OCI-LY1 (cell line): ENCODE measurements at regions not wholly inside any gene's neighbourhood (a gene's known extent, or its start where the extent isn't known, plus 50 kb on each side); places are given as distances from the start of the nearest gene placed in this dataset.

Source experiments
- H2AFZ ChIP-seq: fragments of 200-600 bp; sonication (generic), shearing (Covaris generic); 2 replicates; pipeline ENCODE4 v1.6.0; 2014; ENCODE audit warnings: antibody characterized with exemption, mild to moderate bottlenecking, low read length
- H3F3A ChIP-seq: fragments of 200-600 bp; sonication (generic), shearing (Covaris generic); 2 replicates; pipeline ENCODE4 v1.6.0; 2014; ENCODE audit warnings: mild to moderate bottlenecking, antibody characterized with exemption, low read length, moderate library complexity; ENCODE audit not compliant: insufficient read depth
- H3K27ac ChIP-seq: fragments of 200-600 bp; sonication (generic); 2 replicates; pipeline ENCODE4 v1.5.1; 2014; ENCODE audit warnings: low read length, mixed run types, mild to moderate bottlenecking, low read depth; ENCODE audit not compliant: poor library complexity, severe bottlenecking
- H3K27me3 ChIP-seq: fragments of 200-600 bp; sonication (generic); 2 replicates; pipeline ENCODE4 v1.6.0; 2014; ENCODE audit warnings: antibody characterized with exemption, mild to moderate bottlenecking, low read length, moderate library complexity; ENCODE audit not compliant: insufficient read depth
- H3K36me3 ChIP-seq: fragments of 200-600 bp; sonication (generic); 2 replicates; pipeline ENCODE4 v1.6.1; 2014; ENCODE audit warnings: mild to moderate bottlenecking, antibody characterized with exemption, low read length, moderate library complexity, mixed read lengths; ENCODE audit not compliant: insufficient read depth
- H3K4me1 ChIP-seq: fragments of 200-600 bp; sonication (generic); 2 replicates; pipeline ENCODE4 v1.5.1; 2014; ENCODE audit warnings: mild to moderate bottlenecking, low read length, moderate library complexity; ENCODE audit not compliant: insufficient read depth, severe bottlenecking
- H3K4me2 ChIP-seq: fragments of 200-600 bp; sonication (generic), shearing (Covaris generic); 2 replicates; pipeline ENCODE4 v1.6.1; 2014; ENCODE audit warnings: low read length
- H3K4me3 ChIP-seq: fragments of 200-600 bp; sonication (generic); 2 replicates; pipeline ENCODE4 v1.5.1; 2014; ENCODE audit warnings: low read length, low read depth, mild to moderate bottlenecking, mixed read lengths; ENCODE audit not compliant: poor library complexity, severe bottlenecking
- H3K79me2 ChIP-seq: fragments of 200-600 bp; shearing (Covaris generic); 2 replicates; pipeline ENCODE4 v1.6.1; 2016; ENCODE audit warnings: mixed run types, low read length, mixed read lengths; ENCODE audit not compliant: insufficient read depth
- H3K9ac ChIP-seq: fragments of 200-600 bp; sonication (generic), shearing (Covaris generic); 2 replicates; pipeline ENCODE4 v1.6.1; 2014; ENCODE audit warnings: mild to moderate bottlenecking, low read length, mixed read lengths
- H3K9me2 ChIP-seq: fragments of 200-600 bp; sonication (generic), shearing (Covaris generic); 2 replicates; pipeline ENCODE4 v1.6.1; 2014; ENCODE audit warnings: low read depth, mild to moderate bottlenecking, low read length, mixed read lengths
- H3K9me3 ChIP-seq: fragments of 200-600 bp; shearing (Covaris generic); 2 replicates; pipeline ENCODE4 v1.6.1; 2014; ENCODE audit warnings: low read length, mixed read lengths
- H4K20me1 ChIP-seq: fragments of 200-600 bp; sonication (generic), shearing (Covaris generic); 2 replicates; pipeline ENCODE4 v1.6.0; 2016; ENCODE audit warnings: mild to moderate bottlenecking, low read length; ENCODE audit not compliant: insufficient read depth
- EZH2 ChIP-seq: fragments of 200-600 bp; sonication (generic), shearing (Covaris generic); IDR thresholded peaks from 2 replicates; pipeline ENCODE4 v1.8.0; 2017; ENCODE audit warnings: borderline replicate concordance, mixed run types, mild to moderate bottlenecking, antibody characterized with exemption, low read length, moderate library complexity, mixed read lengths
- TF ChIP-seq, protein P1 (sequence below): fragments of 200-600 bp; sonication (generic), shearing (Covaris generic); IDR thresholded peaks from 2 replicates; pipeline ENCODE4 v1.5.1; 2017; ENCODE audit warnings: mild to moderate bottlenecking, antibody characterized with exemption, low read length, moderate library complexity, mixed read lengths

DNA sequence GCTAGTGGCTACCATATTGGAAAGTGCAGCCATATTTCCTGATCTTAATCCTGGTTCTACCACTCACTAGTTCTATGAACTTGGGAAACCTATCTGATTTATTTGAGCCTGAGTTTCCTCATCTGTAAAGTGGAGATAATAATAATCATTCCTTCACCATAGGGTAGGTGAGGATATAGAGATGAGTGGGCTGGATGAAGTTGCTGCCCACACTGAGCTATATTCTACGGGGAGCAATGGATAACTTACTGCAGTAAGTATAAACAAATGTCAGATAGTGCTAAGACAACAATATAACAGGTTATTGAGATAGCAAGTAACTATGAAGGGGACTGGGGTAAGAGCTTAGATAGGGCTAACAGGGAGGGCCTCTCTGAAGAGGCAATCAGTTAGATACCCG, 251.5 kb upstream of the ADAMTS9 start:
- Histone ChIP-seq H3K9ac (no peak overlapping the region), H3K9me3 (no peaks in the 10 kb centered on the region), H3K27ac (no peak overlapping the region)

DNA sequence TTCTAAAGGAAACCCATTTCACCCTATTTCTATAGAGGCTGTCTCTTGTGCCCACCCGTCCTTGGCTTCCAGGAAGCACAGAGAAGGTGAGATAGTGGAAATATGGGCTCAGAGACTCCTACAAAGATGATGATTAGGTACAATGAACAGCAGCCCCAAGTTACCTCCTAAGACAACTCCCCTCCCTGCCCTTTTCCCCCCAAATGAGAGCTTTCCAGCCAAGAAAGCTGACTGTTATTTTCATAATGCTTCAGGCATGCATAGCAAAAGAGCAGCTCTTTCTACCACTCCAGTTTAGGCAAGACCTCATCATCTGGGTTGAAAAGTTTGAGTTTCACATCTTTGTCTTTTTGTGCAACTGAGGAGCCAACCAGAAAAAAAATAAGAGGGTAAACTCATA, 248.8 kb upstream of the ADAMTS9 start:
- TF ChIP-seq, protein P1, sequence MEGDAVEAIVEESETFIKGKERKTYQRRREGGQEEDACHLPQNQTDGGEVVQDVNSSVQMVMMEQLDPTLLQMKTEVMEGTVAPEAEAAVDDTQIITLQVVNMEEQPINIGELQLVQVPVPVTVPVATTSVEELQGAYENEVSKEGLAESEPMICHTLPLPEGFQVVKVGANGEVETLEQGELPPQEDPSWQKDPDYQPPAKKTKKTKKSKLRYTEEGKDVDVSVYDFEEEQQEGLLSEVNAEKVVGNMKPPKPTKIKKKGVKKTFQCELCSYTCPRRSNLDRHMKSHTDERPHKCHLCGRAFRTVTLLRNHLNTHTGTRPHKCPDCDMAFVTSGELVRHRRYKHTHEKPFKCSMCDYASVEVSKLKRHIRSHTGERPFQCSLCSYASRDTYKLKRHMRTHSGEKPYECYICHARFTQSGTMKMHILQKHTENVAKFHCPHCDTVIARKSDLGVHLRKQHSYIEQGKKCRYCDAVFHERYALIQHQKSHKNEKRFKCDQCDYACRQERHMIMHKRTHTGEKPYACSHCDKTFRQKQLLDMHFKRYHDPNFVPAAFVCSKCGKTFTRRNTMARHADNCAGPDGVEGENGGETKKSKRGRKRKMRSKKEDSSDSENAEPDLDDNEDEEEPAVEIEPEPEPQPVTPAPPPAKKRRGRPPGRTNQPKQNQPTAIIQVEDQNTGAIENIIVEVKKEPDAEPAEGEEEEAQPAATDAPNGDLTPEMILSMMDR, result no peak
- no peak for TF ChIP-seq EZH2
- Histone ChIP-seq H4K20me1 (no peaks in the 10 kb centered on the region), H3F3A (no peaks in the 10 kb centered on the region), H3K9me2 (no peaks in the 10 kb centered on the region), H3K27ac (no peak overlapping the region), H3K4me1 (no peaks in the 10 kb centered on the region), H3K4me2 (no peak overlapping the region), H3K9me3 (no peaks in the 10 kb centered on the region), H3K27me3 (peaks cover 3% of the 10 kb centered on the region; the same call in 1 of the 2 replicates), H3K79me2 (no peaks in the 10 kb centered on the region), H2AFZ (no peak overlapping the region), H3K4me3 (no peak overlapping the region), H3K36me3 (no peaks in the 10 kb centered on the region), H3K9ac (no peak overlapping the region)

More for the DNA sequence above, 251.5 kb upstream of the ADAMTS9 start:
- Histone ChIP-seq H3K4me1 (no peaks in the 10 kb centered on the region), H3K36me3 (no peaks in the 10 kb centered on the region), H4K20me1 (no peaks in the 10 kb centered on the region), H3K4me3 (no peak overlapping the region), H2AFZ (no peak overlapping the region), H3K9me2 (no peaks in the 10 kb centered on the region), H3K79me2 (no peaks in the 10 kb centered on the region), H3F3A (no peaks in the 10 kb centered on the region), H3K27me3 (peaks cover 3% of the 10 kb centered on the region; the same call in 1 of the 2 replicates), H3K4me2 (no peak overlapping the region)
- TF ChIP-seq, protein P1, result no peak
- no peak for TF ChIP-seq EZH2

DNA sequence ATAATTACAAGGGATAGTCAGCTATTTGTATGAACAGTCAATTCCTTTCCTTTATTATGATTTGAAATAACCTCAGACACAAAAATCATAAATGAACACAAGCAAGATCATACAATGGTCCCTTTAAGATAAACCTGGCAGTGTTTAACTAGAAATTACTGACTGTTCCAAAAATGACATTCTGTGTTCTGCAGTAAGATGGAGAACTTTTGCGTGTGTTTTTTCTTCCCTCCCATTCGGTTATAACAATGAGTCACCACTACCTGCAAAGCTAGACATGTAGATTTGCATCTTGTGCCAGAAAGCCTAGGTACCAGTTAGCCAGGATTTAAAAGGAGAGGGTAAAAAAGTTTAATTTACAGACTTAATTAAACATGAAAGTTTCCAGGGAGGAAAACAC, 248.2 kb upstream of the ADAMTS9 start:
- no peaks in the 10 kb centered on the region for H4K20me1 ChIP-seq
- no peak overlapping the region for H3K27ac ChIP-seq
- no peak overlapping the region for H3K4me3 ChIP-seq
- no peak overlapping the region for H2AFZ ChIP-seq
- no peaks in the 10 kb centered on the region for H3K4me1 ChIP-seq
- peaks cover 3% of the 10 kb centered on the region; the same call in 1 of the 2 replicates for H3K27me3 ChIP-seq
- H3K9me3 ChIP-seq, result no peaks in the 10 kb centered on the region
- H3K9ac ChIP-seq, result no peak overlapping the region
- no peak overlapping the region for H3K4me2 ChIP-seq
- no peaks in the 10 kb centered on the region for H3K79me2 ChIP-seq
- no peaks in the 10 kb centered on the region for H3F3A ChIP-seq
- no peaks in the 10 kb centered on the region for H3K9me2 ChIP-seq
- no peaks in the 10 kb centered on the region for H3K36me3 ChIP-seq
- TF ChIP-seq, protein P1, result no peak
- no peak for TF ChIP-seq EZH2
